Ascending aorta (tissue), 2 donors: ENCODE measurements at regions not wholly inside any gene's neighbourhood (a gene's known extent, or its start where the extent isn't known, plus 50 kb on each side); places are given as distances from the start of the nearest gene placed in this dataset.

Source experiments
- DNase-seq, 2 donors: peaks; one replicate each; pipeline ENCODE4 v3.0.0-alpha.2; 2019; ENCODE audit warnings: low spot score in 2 of 2
- H3K27ac ChIP-seq, 2 donors: fragments of 200-600 bp; sonication (generic); one replicate each; pipeline ENCODE4 v1.5.1; 2016 to 2017; ENCODE audit warnings: mild to moderate bottlenecking in 1 of 2
- H3K27me3 ChIP-seq: fragments of 200-600 bp; sonication (generic); one replicate; pipeline ENCODE4 v1.5.1; 2017
- H3K36me3 ChIP-seq, 2 donors: fragments of 200-600 bp; sonication (generic); one replicate each; pipeline ENCODE4 v1.5.1; 2016
- H3K4me1 ChIP-seq, 2 donors: fragments of 200-600 bp; sonication (generic); one replicate each; pipeline ENCODE4 v1.5.1; 2016 to 2017; ENCODE audit warnings: mild to moderate bottlenecking in 1 of 2
- H3K4me3 ChIP-seq, 2 donors: fragments of 200-600 bp; sonication (generic); one replicate each; pipeline ENCODE4 v1.5.1; 2016 to 2017; ENCODE audit warnings: mild to moderate bottlenecking in 1 of 2
- H3K9me3 ChIP-seq, 2 donors: fragments of 200-600 bp; sonication (generic); one replicate each; pipeline ENCODE4 v1.5.1; 2016
- CTCF ChIP-seq, 3 experiments: fragments of 200-600 bp in 2 of 3; fragments of 450-650 bp in 1 of 3; sonication (generic) in 2 of 3; IDR thresholded peaks; one replicate each; pipeline ENCODE4 v1.5.1; 2016 to 2019; ENCODE audit warnings: antibody characterized with exemption in 3 of 3, mild to moderate bottlenecking in 1 of 3, moderate library complexity in 1 of 3
- intact Hi-C: fragments of 100-400 bp; cut with DNase I; formaldehyde crosslinking; loops from one replicate; pipeline ENCODE4 v1.15.1; 2023

- no peaks in the 10 kb centered on the region for H3K36me3 ChIP-seq
- intact Hi-C loops, result no loop called here
- H3K4me3 ChIP-seq, result no peak overlapping the region
- no peaks in the 10 kb centered on the region for H3K4me1 ChIP-seq
- no peak for DNase-seq
- TF ChIP-seq CTCF (IDR thresholded peaks at IDR 0.05), result no peak
- H3K27me3 ChIP-seq, result no peaks in the 10 kb centered on the region
- H3K9me3 ChIP-seq, result no peaks in the 10 kb centered on the region
- H3K27ac ChIP-seq, result no peak overlapping the region
Observed at GRCh38 chr1:214715126-214715525, 112.1 kb downstream of the CENPF start.

GRCh38 chr1:214717351-214717750 lies 114.4 kb downstream of the CENPF start:
- Histone ChIP-seq H3K27me3 (no peaks in the 10 kb centered on the region), H3K27ac (no peak overlapping the region), H3K4me3 (no peak overlapping the region), H3K9me3 (no peaks in the 10 kb centered on the region), H3K4me1 (no peaks in the 10 kb centered on the region), H3K36me3 (no peaks in the 10 kb centered on the region)
- no peak for TF ChIP-seq CTCF (IDR thresholded peaks at IDR 0.05)
- intact Hi-C loops, result no loop called here
- no peak for DNase-seq

GRCh38 chr1:214718724-214719123 lies 115.7 kb downstream of the CENPF start:
- intact Hi-C loops, result no loop called here
- H3K9me3 ChIP-seq, result no peaks in the 10 kb centered on the region
- no peaks in the 10 kb centered on the region for H3K36me3 ChIP-seq
- no peak for TF ChIP-seq CTCF (IDR thresholded peaks at IDR 0.05)
- no peak for DNase-seq
- H3K27me3 ChIP-seq, result no peaks in the 10 kb centered on the region
- no peak overlapping the region for H3K27ac ChIP-seq
- no peak overlapping the region for H3K4me3 ChIP-seq
- no peaks in the 10 kb centered on the region for H3K4me1 ChIP-seq

GRCh38 chr1:214719207-214719606 lies 116.2 kb downstream of the CENPF start:
- no peak overlapping the region for H3K27ac ChIP-seq
- DNase-seq, result no peak
- no peak for TF ChIP-seq CTCF (IDR thresholded peaks at IDR 0.05)
- H3K36me3 ChIP-seq, result no peaks in the 10 kb centered on the region
- intact Hi-C loops, result no loop called here
- H3K9me3 ChIP-seq, result no peaks in the 10 kb centered on the region
- H3K4me1 ChIP-seq, result no peaks in the 10 kb centered on the region
- H3K4me3 ChIP-seq, result no peak overlapping the region
- H3K27me3 ChIP-seq, result no peaks in the 10 kb centered on the region

GRCh38 chr1:214720561-214720960 lies 117.6 kb downstream of the CENPF start:
- TF ChIP-seq CTCF (IDR thresholded peaks at IDR 0.05), result no peak
- no peak for DNase-seq
- H3K36me3 ChIP-seq, result no peaks in the 10 kb centered on the region
- no peak overlapping the region for H3K27ac ChIP-seq
- no peaks in the 10 kb centered on the region for H3K9me3 ChIP-seq
- no peak overlapping the region for H3K4me3 ChIP-seq
- no peaks in the 10 kb centered on the region for H3K4me1 ChIP-seq
- intact Hi-C loops, result no loop called here
- H3K27me3 ChIP-seq, result no peaks in the 10 kb centered on the region

- Histone ChIP-seq H3K4me3 (no peak overlapping the region), H3K4me1 (no peaks in the 10 kb centered on the region), H3K36me3 (no peaks in the 10 kb centered on the region), H3K27ac (no peak overlapping the region), H3K27me3 (no peaks in the 10 kb centered on the region), H3K9me3 (no peaks in the 10 kb centered on the region)
- intact Hi-C loops, result no loop called here
- no peak for TF ChIP-seq CTCF (IDR thresholded peaks at IDR 0.05)
- DNase-seq, result no peak
Observed at GRCh38 chr1:214727274-214727673, 124.3 kb downstream of the CENPF start.
